ENCODE measurements at regions not wholly inside any gene's neighbourhood (a gene's known extent, or its start where the extent isn't known, plus 50 kb on each side); places are given as distances from the start of the nearest gene placed in this dataset.
"Not testable (repeated sequence)": the region's sequence is repeated elsewhere in the genome, so short reads cannot be mapped to it uniquely, and the experiment has no call there.

DNA sequence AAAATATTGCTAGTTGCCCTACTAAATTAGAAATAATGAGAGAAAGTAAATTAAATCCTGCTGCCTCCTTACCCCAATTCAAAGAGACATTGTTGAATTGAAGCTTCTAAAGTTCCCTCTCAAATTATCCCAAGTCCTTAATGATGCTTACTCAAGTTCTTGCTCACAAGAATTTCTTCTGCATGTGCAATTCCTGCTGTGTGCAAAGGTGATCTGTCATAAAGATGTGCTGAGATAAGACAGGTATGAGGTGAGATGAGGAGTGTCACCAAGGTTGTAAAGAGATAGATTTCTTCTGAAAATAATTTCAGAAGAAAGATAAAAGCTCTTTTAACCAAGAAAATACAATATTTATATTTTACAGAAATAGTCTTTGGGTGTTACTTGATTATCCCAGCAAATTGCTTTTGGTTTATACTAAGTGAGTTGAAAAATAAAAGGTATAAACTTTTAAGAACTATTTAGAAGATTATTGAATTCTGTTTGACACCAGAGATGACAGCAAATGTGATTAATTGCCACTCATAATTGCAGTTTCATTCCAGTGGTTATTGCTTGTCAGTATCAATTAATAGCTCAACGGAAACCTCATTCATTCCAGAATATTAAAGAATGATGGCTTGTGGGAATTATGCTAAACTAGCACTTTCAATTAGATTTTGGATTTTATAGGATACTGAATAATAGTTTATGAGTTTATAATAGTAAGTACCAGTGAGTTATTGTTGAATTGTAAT, 674.3 kb downstream of the STK39 start:
- no peak for DNase-seq

DNA sequence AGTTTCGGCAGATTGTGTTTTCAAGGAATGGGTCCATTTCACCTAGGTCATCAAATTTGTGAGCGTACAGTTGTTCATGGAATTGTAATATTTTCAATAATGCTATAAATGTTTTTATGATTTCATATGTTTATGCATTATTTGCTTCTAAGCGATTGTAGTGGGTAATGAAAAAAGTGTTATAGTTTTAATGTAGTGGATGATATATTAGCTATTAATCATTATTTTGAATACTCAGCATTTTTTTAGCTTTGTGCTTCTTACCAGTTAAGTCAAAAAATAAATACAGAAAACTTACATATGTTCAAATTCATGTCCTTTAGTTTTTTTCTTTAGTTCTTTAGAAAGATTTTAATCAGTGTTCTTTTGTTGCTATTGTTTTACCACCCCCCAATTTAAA, 677.0 kb downstream of the STK39 start:
- no peak for DNase-seq

DNA sequence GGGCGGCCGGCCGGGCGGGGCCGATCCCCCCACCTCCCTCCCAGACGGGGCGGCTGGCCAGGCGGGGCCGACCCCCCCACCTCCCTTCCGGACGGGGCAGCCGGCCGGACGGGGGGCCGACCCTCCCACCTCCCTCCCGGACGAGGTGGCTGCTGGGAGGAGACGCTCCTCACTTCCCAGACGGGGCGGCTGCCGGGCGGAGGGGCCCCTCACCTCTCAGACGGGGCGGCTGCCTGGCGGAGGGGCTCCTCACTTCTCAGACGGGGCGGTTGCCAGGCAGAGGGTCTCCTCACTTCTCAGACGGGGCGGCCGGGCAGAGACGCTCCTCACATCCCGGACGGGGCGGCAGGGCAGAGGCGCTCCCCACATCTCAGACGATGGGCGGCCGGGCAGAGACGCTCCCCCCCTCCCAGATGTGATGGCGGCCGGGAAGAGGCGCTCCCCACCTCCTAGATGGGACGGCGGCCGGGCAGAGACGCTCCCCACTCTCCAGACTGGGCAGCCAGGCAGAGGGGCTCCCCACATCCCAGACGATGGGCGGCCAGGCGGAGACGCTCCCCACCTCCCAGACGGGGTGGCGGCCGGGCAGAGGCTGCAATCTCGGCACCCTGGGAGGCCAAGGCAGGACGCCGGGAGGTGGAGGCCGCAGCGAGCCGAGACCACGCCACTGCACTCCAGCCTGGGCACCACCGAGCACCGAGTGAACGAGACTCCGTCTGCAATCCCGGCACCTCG, 675.8 kb downstream of the XIRP2 start:
- DNase-seq, result not testable (repeated sequence)

DNA sequence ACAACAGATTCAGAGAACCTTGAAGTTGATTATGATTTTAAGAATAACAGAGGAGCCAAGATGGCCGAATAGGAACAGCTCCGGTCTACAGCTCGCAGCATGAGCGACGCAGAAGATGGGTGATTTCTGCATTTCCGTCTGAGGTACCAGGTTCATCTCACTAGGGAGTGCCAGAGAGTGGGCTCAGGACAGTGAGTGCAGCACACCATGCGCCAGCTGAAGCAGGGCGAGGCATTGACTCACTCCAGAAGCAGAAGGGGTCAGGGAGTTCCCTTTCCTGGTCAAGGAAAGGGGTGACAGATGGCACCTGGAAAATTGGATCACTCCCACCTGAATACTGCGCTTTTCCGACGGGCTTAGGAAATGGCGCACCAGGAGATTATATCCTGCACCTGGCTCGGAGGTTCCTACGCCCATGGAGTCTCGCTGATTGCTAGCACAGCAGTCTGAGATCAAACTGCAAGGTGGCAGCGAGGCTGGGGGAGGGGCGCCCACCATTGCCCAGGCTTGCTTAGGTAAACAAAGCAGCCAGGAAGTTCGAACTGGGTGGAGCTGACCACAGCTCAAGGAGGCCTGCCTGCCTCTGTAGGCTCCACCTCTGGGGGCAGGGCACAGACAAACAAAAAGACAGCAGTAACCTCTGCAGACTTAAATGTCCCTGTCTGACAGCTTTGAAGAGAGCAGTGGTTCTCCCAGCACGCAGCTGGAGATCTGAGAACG, 670.2 kb downstream of the XIRP2 start:
- not testable (repeated sequence) for DNase-seq

DNA sequence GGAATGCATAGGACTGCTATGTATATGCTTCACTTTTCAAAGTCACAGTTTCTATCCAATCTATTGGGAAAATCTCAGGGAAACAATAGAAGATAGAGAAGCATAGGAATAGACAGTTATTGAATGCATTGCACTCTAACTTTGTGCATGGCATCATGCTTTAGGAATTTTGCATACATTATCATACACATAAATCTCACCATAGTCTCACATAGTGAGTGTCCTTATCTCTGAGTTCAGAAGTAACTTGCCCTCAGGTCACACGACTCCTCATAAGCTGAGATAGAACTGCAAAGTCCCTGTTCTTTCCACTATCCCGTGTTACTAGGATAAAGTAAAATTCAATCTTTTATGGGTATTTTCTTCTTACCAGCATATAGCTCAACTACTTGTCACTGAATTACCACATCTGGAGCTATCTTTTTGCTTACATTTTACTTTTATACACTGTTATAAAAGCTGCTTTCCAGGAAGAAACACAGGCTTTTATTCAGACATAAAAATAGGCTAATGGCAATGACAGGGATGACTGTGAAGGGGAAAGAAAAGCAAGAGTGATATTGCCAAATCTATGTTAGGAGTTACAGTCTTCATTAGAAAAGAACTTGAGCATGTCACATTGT, 666.9 kb downstream of the XIRP2 start:
- no peak for DNase-seq

DNA sequence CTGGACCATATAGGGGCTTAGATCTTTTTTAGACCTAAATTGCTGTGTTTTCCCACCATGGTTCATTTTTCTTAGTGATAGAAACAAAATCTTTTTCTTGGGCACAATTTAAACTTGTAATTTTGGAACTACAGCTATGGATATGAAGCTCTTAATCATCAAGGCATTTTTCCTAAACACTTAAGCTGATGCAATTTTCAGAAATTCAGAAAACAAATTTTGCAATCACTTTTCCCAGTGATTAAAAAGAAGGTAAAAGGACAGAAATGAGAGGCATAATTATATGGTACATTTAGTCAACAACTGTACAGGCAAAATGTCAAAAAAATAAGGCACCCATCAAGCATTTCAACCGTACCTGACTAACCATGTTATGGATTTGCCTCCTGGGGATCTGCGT, 665.4 kb downstream of the XIRP2 start:
- DNase-seq, result no peak

DNA sequence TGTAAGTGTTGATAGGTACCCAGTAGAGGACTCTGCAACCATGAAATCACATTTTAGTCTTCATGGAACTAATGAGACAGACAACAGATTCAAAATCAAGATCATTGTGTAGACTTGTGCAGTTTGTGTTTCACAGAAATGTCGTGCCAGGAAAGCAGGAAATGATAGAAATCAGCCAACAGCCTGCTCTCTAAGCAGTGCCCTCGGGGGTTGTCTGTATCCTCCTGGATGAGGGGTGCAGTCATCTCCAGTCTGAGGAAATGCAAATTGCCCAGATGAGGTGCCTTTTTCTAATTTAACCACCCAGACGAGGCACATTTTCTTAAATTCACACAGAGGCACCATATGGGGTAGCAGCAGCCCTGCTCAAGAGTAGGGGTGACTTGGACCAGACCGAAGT, 663.1 kb downstream of the XIRP2 start:
- no peak for DNase-seq

DNA sequence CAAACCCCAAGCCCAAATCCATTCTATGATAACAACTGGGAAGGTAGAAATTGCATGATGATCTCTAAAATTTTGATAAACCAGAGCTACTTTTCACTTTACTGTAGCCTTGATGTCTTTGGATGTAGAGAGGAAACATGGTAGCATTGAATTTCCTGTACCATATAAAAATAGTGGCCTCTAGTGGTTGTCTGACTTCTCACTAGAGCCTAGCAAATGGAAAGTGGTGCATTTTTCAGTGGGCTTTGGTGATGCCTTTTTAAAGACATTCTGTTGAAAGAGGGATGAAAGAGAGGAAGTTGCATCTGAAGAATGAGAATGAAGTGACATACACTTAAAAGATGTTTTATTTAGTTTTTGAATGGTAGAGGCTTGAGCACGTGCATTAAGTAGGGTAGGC, 662.2 kb downstream of the XIRP2 start:
- peak; percentile 2 for DNase-seq

DNA sequence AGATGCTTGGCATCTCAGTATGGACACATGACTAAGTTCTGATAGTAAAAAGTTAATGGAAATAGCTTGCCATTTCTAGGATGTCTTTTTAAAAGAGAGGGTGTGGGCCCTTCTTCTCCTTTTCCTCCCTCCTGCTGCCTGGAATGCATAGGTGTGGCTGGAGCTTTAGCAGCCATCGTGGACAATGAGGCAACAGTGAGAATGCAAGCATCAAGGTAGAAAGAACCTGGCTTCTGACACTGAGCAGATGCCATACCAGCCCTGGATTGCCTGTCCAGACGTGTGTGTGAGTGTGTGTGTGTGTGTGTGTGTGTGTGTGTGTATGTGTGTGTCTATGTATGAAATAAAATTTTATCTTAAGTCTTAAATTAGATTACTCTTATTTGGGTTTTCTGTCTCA, 660.1 kb downstream of the XIRP2 start:
- DNase-seq, result no peak

DNA sequence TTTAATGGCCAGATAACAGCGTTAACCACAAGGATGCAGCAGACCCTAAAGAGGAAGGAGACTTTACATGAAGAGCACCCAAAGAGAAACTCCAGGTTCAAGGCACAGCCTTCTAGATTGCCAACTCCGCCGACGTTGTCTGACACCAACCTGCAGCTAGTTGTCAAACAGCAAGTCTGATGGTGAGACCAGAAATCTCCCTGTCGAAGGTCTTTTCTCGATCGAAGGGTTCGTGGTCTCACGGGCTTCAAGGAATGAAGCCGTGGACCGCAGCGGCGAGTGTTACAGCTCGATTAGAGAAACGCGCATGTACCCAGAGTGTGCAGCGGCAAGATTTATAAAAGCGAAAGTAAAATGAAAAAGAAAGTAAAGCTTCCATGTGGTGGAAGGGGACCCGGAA, 656.3 kb downstream of the XIRP2 start:
- DNase-seq, result no peak

DNA sequence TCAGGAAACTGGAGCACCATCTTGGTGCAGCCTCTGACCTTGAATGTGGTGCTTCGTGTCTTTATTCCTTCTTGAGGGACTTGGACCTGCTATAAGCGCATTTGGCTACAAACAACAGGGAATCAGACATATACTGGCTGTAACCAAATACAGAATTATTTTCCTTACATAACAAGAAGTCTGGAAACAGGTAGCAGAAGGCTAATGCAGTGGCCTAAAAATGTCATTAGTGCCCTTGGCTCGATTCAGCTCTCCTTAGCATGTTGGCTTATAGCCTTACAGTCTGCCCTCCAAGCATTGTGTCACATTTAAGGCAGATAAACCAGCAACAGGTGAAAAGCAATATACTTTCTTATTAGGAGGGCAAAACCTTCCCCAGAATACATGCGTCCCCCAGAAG, 655.4 kb downstream of the XIRP2 start:
- no peak for DNase-seq

DNA sequence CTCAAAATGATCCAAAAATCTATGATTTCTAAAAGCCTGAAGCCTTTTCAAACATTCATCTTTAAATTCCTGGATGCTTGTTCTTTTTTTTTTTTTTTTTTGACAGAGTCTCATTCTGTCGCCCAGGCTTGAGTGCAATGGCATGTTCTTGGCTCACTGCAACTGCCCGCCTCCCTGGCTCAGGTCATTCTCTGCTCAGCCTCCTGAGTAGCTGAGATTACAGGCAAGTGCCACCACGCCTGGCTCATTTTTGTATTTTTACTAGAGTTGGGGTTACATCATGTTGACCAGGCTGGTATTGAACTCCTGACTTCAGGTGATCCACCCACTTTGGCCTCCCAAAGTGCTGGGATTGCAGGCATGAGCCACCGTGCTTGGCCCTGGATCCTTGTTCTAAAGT, 649.5 kb downstream of the XIRP2 start:
- DNase-seq, result no peak

DNA sequence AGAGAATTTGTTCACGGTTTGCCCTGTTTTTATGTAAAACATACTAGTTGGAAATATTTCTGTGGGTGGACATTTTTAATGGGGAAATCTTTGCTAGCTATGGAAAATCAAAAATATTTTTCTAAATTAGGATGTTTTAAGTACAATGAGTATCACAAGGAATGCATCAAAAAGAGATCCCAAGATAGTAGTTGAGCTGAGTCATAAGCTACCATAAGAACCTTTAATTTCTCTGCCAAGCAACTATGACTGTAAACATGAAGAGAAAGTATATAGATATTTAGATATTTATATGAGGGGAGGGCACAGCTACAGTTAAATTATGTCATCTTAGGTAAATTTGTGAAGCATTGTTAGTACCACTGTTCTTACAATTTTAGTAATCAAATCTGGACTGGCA, 646.2 kb downstream of the XIRP2 start:
- DNase-seq, result no peak

DNA sequence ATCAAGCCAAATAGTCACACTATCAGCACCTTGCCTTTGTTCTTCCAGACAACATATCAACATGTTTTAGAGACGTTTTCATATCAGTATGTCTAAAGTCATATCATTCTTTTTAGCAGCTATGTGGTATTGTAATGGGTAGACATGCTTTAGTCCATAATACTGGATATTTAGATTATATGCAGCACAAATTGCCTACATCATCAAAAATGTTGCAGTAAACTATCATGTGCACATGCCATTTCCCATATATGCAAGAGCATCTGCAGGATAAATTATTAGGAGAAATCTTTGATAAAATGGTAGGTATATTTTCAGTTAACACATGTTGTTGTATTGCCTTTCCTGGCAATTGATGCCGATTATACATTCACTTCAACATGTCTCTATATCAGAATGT, 636.5 kb downstream of the XIRP2 start:
- no peak for DNase-seq

DNA sequence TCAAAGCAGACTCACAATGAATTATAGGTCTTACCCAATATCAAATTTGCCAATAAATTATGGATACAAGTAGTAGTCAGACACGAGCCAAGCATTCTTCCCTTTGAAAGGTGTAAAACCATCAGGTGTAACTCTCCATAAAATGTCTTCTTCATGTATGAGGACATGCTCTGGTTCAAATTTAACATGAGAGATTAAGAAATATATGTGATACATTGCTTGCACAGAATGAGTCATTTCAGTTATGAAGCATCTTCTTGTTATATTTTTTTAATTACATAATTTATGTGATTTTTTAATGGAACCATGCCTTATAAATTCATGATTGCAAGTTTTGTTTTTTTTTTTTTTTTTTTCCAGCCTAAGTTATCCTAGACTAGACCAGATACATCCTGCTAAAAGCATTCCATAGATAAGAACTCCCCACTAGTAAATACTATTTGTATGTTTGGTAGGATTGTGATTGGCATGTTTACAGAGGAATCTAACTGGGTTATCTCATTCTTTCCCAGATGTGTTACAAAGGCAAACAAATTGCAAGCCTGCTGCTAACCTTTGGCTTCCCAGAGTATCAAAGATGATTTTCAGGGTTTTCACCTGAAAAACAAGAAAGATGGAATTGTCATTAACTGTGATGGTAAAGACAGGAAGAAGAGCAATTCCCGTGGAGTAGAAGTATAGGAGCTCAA, 621.9 kb downstream of the XIRP2 start:
- DNase-seq, result no peak

DNA sequence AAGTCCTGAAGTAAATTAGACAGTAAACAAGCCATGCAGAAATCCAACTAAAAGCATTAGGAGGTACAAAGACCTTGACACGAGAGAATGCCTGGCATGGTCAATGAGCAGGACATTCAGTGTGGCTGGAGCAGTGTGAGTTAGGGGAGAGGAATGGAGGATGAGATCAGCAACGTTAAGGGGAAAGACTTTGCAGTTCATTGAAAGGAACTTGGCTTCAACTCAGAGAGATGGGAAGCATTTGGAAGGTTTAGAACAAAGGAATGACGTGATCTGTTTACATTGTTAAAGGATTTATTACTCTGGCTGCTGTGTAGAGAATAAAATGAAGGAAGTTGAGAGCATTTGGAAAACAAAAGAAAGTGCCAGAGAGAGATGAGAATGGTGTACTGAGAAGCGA, 621.3 kb downstream of the XIRP2 start:
- DNase-seq, result peak; percentile 57

DNA sequence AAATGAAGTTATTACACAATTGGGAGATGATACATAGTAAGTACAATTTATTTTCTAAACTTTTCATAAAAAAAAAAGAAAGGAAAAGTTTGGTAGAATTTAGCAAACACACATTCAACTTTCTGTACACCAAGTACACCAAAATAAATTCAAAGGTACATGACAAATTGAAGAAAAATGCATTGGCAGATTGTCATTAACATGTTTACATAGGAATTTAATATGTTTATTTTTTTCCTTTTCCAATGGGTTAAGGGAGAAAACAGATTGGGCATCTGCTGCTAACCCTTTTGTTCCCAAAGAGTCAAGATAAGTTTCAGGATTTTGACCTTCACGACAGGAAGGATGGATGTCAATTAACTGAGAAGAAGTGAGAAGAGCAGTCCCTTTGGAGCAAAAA, 620.4 kb downstream of the XIRP2 start:
- DNase-seq, result no peak

DNA sequence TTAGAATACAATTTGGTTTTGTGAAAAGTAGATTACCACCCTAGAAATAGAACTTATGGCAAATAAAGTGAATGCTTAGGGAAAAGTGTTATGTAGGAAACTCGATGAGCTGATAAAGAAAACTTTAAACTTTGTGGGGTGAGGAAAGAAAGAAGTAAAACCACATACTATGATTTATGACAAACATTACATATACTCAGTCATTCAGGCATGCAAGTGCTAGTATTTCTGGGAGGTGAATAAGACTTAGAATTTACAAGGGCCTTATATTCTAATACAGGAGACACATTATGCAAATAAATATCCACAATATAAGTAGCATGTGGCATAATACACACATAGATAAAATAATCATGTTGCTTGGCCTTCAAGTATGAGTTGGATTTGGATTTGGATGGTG, 618.1 kb downstream of the XIRP2 start:
- no peak for DNase-seq

DNA sequence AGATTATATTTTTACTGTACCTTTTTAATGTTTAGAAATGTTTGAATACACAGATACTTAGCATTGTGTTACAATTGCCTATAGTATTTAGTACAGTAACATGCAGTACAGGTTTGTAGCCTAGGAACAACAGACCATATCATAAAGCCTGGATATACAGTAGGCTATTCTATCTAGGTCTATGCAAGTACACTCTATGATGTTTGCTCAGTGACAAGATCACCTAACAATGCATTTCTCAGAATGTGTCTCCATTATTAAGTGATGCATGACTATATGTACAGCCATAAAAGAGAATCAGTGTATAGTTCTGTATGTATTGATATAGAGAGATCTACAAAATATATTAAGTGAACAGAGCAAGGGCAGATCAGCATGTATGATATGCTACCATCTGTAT, 616.4 kb downstream of the XIRP2 start:
- DNase-seq, result no peak

DNA sequence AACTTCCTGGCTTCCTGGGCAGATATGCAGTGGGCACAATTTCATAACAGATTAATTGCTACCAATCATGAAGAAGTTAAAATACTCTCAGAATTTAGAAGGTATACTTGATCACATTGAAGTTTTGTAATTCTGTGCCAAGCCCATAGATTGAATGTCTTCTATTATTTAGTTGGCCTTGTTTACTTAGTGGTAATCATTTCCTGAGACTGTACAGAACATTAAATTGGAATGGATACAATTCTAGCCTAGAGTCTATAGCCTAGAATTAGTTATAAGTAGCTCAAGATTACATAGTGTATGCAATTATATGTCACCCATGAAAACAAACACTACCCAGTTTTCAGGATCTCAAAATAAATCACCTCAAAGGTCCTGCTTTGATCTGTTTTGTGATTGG, 615.8 kb downstream of the XIRP2 start:
- DNase-seq, result no peak

DNA sequence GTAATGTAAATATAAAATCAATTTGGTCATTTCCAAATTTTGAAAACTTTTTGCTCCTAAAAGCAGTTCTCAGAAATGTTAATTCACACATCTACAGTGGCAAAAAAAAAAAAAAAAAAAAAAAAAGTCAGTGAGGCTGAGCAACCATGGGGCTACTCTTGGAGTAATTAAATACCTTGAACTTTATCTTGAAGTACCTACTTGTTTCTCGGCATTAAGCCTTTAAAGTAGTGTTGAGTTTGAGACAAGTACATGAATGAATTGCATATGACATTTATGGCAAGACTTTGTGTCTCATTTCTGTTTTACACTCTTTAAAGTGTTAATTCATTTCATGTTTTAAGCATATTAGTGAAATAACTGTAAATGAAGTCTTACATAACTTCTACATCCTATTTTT, 613.3 kb downstream of the XIRP2 start:
- DNase-seq, result no peak

DNA sequence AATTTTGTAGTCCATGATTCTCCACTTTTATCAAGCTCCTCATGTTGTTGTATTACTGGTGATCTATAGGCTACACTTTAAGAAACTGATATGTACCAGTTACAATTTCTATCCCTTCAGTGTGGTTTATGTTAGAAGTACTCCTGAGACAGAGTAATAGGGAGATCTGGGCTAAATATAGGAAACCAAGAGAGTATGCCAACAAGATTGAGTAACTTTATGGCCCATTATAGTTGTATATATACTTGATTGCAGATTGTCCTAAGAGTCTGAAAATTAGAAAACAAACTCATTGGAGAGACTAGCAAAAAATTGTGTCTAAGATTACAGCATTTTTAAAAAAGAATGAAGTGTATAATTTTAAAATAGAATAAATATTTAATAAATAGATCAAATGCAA, 605.6 kb downstream of the XIRP2 start:
- no peak for DNase-seq

DNA sequence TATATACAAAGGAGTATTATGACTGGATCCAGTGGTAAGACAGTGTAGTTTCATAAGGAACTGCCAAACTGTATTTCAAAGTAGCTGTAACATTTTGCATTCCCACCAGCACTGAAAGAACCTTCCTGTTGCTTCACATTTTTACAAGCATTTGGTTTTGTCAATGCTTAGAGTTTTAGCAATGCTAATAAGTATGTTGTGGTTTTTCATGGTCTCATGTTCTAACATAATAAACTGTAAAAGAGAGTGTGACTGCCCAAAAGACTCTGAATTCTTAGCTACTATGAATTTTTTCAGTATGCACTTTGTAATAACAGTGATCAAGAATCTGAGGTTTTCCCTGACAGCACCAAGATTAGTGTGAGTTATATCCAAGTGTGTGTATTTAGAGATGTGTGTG, 604.2 kb downstream of the XIRP2 start:
- DNase-seq, result no peak

Data from NCI-H774 (cell line).